ENCODE measurements at regions not wholly inside any gene's neighbourhood (a gene's known extent, or its start where the extent isn't known, plus 50 kb on each side); places are given as distances from the start of the nearest gene placed in this dataset.

GRCh38 chr15:92803852-92804609 lies 96.1 kb upstream of the CHD2 start (continued):
- TF ChIP-seq PRDM15 (CRISPR knock-in tag; IDR thresholded peaks at IDR 0.05) (peak; percentile 36; the same call in 1 of the 2 replicates), NFYB (CRISPR knock-in tag; IDR thresholded peaks at IDR 0.05) (no peak), ZNF256 (CRISPR knock-in tag; conservative IDR thresholded peaks at IDR 0.05) (peak; percentile 41; the same call in 1 of the 2 replicates), KLF12 (CRISPR knock-in tag; IDR thresholded peaks at IDR 0.05; ENCODE audit: borderline replicate concordance) (peak; percentile 37; the same call in 1 of the 2 replicates), ZHX1 (CRISPR knock-in tag; IDR thresholded peaks at IDR 0.05; ENCODE audit: low read depth) (peak; percentile 98), ELF1 (CRISPR knock-in tag; IDR thresholded peaks at IDR 0.05) (peak; percentile 54), PBX2 (CRISPR knock-in tag; IDR thresholded peaks at IDR 0.05) (no peak), CC2D1A (CRISPR knock-in tag; IDR thresholded peaks at IDR 0.05) (no peak), FUBP1 (CRISPR knock-in tag; IDR thresholded peaks at IDR 0.05; ENCODE audit: borderline replicate concordance) (no peak), HNRNPH1 (optimal IDR thresholded peaks at IDR 0.05; ENCODE audit: low read depth, low read length) (no peak), ZBTB42 (CRISPR knock-in tag; IDR thresholded peaks at IDR 0.05) (no peak), ZMAT3 (CRISPR knock-in tag; conservative IDR thresholded peaks at IDR 0.05) (peak; percentile 76; the same call in 1 of the 2 replicates), ZNF792 (CRISPR knock-in tag; IDR thresholded peaks at IDR 0.05) (peak; percentile 93), MXD4 (CRISPR knock-in tag; IDR thresholded peaks at IDR 0.05) (no peak; the same call in 1 of the 2 replicates), PATZ1 (CRISPR knock-in tag; IDR thresholded peaks at IDR 0.05) (peak; percentile 98), BORCS8-MEF2B (CRISPR knock-in tag; IDR thresholded peaks at IDR 0.05) (no peak), ZNF432 (CRISPR knock-in tag; IDR thresholded peaks at IDR 0.05; ENCODE audit: borderline replicate concordance) (no peak), TEAD3 (CRISPR knock-in tag; optimal IDR thresholded peaks at IDR 0.05; ENCODE audit: borderline replicate concordance) (peak; percentile 94), ZNF678 (CRISPR knock-in tag; IDR thresholded peaks at IDR 0.05) (no peak)
